H1 (cell line): ENCODE measurements at regions not wholly inside any gene's neighbourhood (a gene's known extent, or its start where the extent isn't known, plus 50 kb on each side); places are given as distances from the start of the nearest gene placed in this dataset.

Experiments
- KDM5A ChIP-seq: fragments of 200-600 bp; IDR thresholded peaks from 2 replicates; pipeline ENCODE4 v1.7.1; 2012; ENCODE audit warnings: mild to moderate bottlenecking, low read length, inconsistent platforms, mixed read lengths
- POLR2AphosphoS5 ChIP-seq: IDR thresholded peaks from 2 replicates; pipeline ENCODE4 v1.6.1; 2011; ENCODE audit warnings: low read depth, low read length

GRCh38 chr7:79734181-79734580 is 280.7 kb upstream of the MAGI2 start:
- no peak for TF ChIP-seq POLR2AphosphoS5
- TF ChIP-seq KDM5A: no peak
